Prostate gland (tissue), 2 donors: ENCODE measurements at regions not wholly inside any gene's neighbourhood (a gene's known extent, or its start where the extent isn't known, plus 50 kb on each side); places are given as distances from the start of the nearest gene placed in this dataset.

Source experiments
- POLR2A ChIP-seq: fragments of 450-650 bp; IDR thresholded peaks from one replicate; pipeline ENCODE4 v1.6.1; 2016; ENCODE audit warnings: antibody characterized with exemption, mild to moderate bottlenecking
- POLR2AphosphoS5 ChIP-seq: sonication (generic); formaldehyde crosslinking; IDR thresholded peaks from one replicate; pipeline ENCODE4 v1.6.1; 2017; ENCODE audit warnings: antibody characterized with exemption
- TF ChIP-seq, protein P1 (sequence below), 4 experiments: fragments of 200-600 bp in 2 of 4; fragments of 450-650 bp in 2 of 4; sonication (generic) in 2 of 4; IDR thresholded peaks; 1 replicate in 3 of 4; 2 replicates in 1 of 4; pipeline ENCODE4 v1.5.1; 2016 to 2019; ENCODE audit warnings: antibody characterized with exemption in 4 of 4, mild to moderate bottlenecking in 2 of 4, moderate library complexity in 2 of 4

- TF ChIP-seq, protein P1, sequence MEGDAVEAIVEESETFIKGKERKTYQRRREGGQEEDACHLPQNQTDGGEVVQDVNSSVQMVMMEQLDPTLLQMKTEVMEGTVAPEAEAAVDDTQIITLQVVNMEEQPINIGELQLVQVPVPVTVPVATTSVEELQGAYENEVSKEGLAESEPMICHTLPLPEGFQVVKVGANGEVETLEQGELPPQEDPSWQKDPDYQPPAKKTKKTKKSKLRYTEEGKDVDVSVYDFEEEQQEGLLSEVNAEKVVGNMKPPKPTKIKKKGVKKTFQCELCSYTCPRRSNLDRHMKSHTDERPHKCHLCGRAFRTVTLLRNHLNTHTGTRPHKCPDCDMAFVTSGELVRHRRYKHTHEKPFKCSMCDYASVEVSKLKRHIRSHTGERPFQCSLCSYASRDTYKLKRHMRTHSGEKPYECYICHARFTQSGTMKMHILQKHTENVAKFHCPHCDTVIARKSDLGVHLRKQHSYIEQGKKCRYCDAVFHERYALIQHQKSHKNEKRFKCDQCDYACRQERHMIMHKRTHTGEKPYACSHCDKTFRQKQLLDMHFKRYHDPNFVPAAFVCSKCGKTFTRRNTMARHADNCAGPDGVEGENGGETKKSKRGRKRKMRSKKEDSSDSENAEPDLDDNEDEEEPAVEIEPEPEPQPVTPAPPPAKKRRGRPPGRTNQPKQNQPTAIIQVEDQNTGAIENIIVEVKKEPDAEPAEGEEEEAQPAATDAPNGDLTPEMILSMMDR (IDR thresholded peaks at IDR 0.05), result no peak
- TF ChIP-seq POLR2AphosphoS5 (no peak), POLR2A (no peak)
Observed at GRCh38 chr9:88920645-88921044, 70.6 kb upstream of the S1PR3 start.
